ENCODE measurements at regions not wholly inside any gene's neighbourhood (a gene's known extent, or its start where the extent isn't known, plus 50 kb on each side); places are given as distances from the start of the nearest gene placed in this dataset.

- TF ChIP-seq, protein P1, sequence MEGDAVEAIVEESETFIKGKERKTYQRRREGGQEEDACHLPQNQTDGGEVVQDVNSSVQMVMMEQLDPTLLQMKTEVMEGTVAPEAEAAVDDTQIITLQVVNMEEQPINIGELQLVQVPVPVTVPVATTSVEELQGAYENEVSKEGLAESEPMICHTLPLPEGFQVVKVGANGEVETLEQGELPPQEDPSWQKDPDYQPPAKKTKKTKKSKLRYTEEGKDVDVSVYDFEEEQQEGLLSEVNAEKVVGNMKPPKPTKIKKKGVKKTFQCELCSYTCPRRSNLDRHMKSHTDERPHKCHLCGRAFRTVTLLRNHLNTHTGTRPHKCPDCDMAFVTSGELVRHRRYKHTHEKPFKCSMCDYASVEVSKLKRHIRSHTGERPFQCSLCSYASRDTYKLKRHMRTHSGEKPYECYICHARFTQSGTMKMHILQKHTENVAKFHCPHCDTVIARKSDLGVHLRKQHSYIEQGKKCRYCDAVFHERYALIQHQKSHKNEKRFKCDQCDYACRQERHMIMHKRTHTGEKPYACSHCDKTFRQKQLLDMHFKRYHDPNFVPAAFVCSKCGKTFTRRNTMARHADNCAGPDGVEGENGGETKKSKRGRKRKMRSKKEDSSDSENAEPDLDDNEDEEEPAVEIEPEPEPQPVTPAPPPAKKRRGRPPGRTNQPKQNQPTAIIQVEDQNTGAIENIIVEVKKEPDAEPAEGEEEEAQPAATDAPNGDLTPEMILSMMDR (IDR thresholded peaks at IDR 0.05) = no peak
- TF ChIP-seq POLR2A (IDR thresholded peaks at IDR 0.05) = no peak
Measured at GRCh38 chr14:95404583-95404982, 84.9 kb upstream of the CLMN start.
